ENCODE measurements at regions not wholly inside any gene's neighbourhood (a gene's known extent, or its start where the extent isn't known, plus 50 kb on each side); places are given as distances from the start of the nearest gene placed in this dataset.

- TF ChIP-seq TEAD4 (CRISPR knock-in tag; IDR thresholded peaks at IDR 0.05) = no peak
Measured at GRCh38 chr6:125434760-125435159, 133.0 kb upstream of the HDDC2 start (continued).

GRCh38 chr6:125439512-125439911, 137.7 kb upstream of the HDDC2 start:
- POLR2A ChIA-PET = no interaction called here
- H3K27ac Mint-ChIP-seq = no peak overlapping the region
- H3K4me1 Mint-ChIP-seq = peaks cover 6% of the 10 kb centered on the region
- CTCF ChIA-PET = no interaction called here
- peaks cover 15% of the 10 kb centered on the region for H3K9me3 Mint-ChIP-seq
- DNase-seq (ENCODE audit: low spot score) (no peak), ATAC-seq (no peak)
- no peak overlapping the region for H3K4me3 Mint-ChIP-seq
- H3K36me3 Mint-ChIP-seq = no peaks in the 10 kb centered on the region; the same call in 1 of the 2 replicates
- no peaks in the 10 kb centered on the region; the same call in 1 of the 2 replicates for H3K27me3 Mint-ChIP-seq (ENCODE audit: low read depth)
- TF ChIP-seq ZNF416 (CRISPR knock-in tag; IDR thresholded peaks at IDR 0.05) (no peak), ZNF263 (CRISPR knock-in tag; IDR thresholded peaks at IDR 0.05; ENCODE audit: low read depth) (no peak), TEAD4 (CRISPR knock-in tag; IDR thresholded peaks at IDR 0.05) (no peak), E2F1 (CRISPR knock-in tag; IDR thresholded peaks at IDR 0.05) (no peak)

GRCh38 chr6:125444006-125444923, 142.5 kb upstream of the HDDC2 start:
- Mint-ChIP-seq H3K4me1 (peaks cover 27% of the 10 kb centered on the region), H3K27ac (no peak overlapping the region), H3K9me3 (peaks cover 5% of the 10 kb centered on the region), H3K27me3 (ENCODE audit: low read depth) (no peaks in the 10 kb centered on the region; the same call in 1 of the 2 replicates), H3K4me3 (no peak overlapping the region), H3K36me3 (peaks cover 4% of the 10 kb centered on the region; the same call in 1 of the 2 replicates)
- ChIA-PET POLR2A (interaction anchor here (0.9 kb wide), 1 partner anchor 248 kb away, joined by 3 read pairs; no protein-coding TSS in a partner anchor), CTCF (no interaction called here)
- DNase-seq (ENCODE audit: low spot score) (no peak), ATAC-seq (peak; percentile 50)
- TF ChIP-seq IRF1 (CRISPR knock-in tag; IDR thresholded peaks at IDR 0.05) = no peak
- TF ChIP-seq TEAD1 (CRISPR knock-in tag; IDR thresholded peaks at IDR 0.05) = no peak
- no peak for TF ChIP-seq ZBTB43 (CRISPR knock-in tag; IDR thresholded peaks at IDR 0.05)

- TF ChIP-seq ELF4 (CRISPR knock-in tag; IDR thresholded peaks at IDR 0.05; ENCODE audit: low read depth) (no peak), PRRX2 (CRISPR knock-in tag; IDR thresholded peaks at IDR 0.05) (no peak), E2F1 (CRISPR knock-in tag; IDR thresholded peaks at IDR 0.05) (no peak), ZNF281 (CRISPR knock-in tag; IDR thresholded peaks at IDR 0.05) (no peak), TP53 (CRISPR knock-in tag; IDR thresholded peaks at IDR 0.05) (no peak), ETV6 (CRISPR knock-in tag; IDR thresholded peaks at IDR 0.05) (no peak), TCF7 (CRISPR knock-in tag; IDR thresholded peaks at IDR 0.05; ENCODE audit: low read depth) (no peak), SOX15 (CRISPR knock-in tag; IDR thresholded peaks at IDR 0.05) (no peak), MXD4 (CRISPR knock-in tag; IDR thresholded peaks at IDR 0.05; ENCODE audit: borderline replicate concordance) (no peak), ZNF121 (CRISPR knock-in tag; IDR thresholded peaks at IDR 0.05) (no peak), ATF2 (CRISPR knock-in tag; IDR thresholded peaks at IDR 0.05; ENCODE audit: borderline replicate concordance, low read depth) (no peak), MYBL2 (CRISPR knock-in tag; IDR thresholded peaks at IDR 0.05) (no peak)
- Mint-ChIP-seq H3K27me3 (ENCODE audit: low read depth) (no peaks in the 10 kb centered on the region; the same call in 1 of the 2 replicates), H3K9me3 (peaks cover 13% of the 10 kb centered on the region), H3K27ac (no peak overlapping the region), H3K4me1 (peaks cover 27% of the 10 kb centered on the region), H3K36me3 (peaks cover 4% of the 10 kb centered on the region), H3K4me3 (no peak overlapping the region)
- ChIA-PET POLR2A (no interaction called here), CTCF (no interaction called here)
- DNase-seq (ENCODE audit: low spot score) (no peak), ATAC-seq (no peak)
Measured at GRCh38 chr6:125445054-125445453, 143.3 kb upstream of the HDDC2 start.

Measured in WTC11 (cell line).